KMS-11 (cell line): ENCODE measurements at regions not wholly inside any gene's neighbourhood (a gene's known extent, or its start where the extent isn't known, plus 50 kb on each side); places are given as distances from the start of the nearest gene placed in this dataset.

ENCODE experiments used
- H2AFZ ChIP-seq: fragments of 200-600 bp; sonication (generic); 2 replicates; pipeline ENCODE4 v1.6.1; 2016; ENCODE audit warnings: antibody characterized with exemption, mixed run types, low read depth
- H3K27ac ChIP-seq: fragments of 200-600 bp; sonication (generic); 2 replicates; pipeline ENCODE4 v1.6.1; 2016; ENCODE audit warnings: mild to moderate bottlenecking, mixed run types
- H3K27me3 ChIP-seq: fragments of 200-600 bp; sonication (generic); 2 replicates; pipeline ENCODE4 v1.6.1; 2017; ENCODE audit warnings: mild to moderate bottlenecking, low read depth, mixed run types, moderate library complexity; ENCODE audit not compliant: insufficient read depth
- H3K36me3 ChIP-seq: fragments of 200-600 bp; sonication (generic); 2 replicates; pipeline ENCODE4 v1.6.1; 2017; ENCODE audit warnings: mild to moderate bottlenecking, mixed run types; ENCODE audit not compliant: insufficient read depth
- H3K4me1 ChIP-seq: fragments of 200-600 bp; sonication (generic); 2 replicates; pipeline ENCODE4 v1.6.1; 2016; ENCODE audit warnings: mild to moderate bottlenecking, low read depth, mixed run types; ENCODE audit not compliant: poor library complexity, severe bottlenecking
- H3K4me2 ChIP-seq: fragments of 200-600 bp; sonication (generic); 2 replicates; pipeline ENCODE4 v1.7.0; 2016; ENCODE audit warnings: mild to moderate bottlenecking, mixed run types
- H3K4me3 ChIP-seq: fragments of 200-600 bp; sonication (generic); IDR thresholded peaks from 2 replicates; pipeline ENCODE4 v1.6.1; 2017; ENCODE audit warnings: low read depth, low read length, mixed read lengths; ENCODE audit not compliant: insufficient read depth
- H3K79me2 ChIP-seq: fragments of 200-600 bp; sonication (generic); 2 replicates; pipeline ENCODE4 v1.6.1; 2016; ENCODE audit warnings: low read depth, mixed run types; ENCODE audit not compliant: insufficient read depth
- H3K9ac ChIP-seq: fragments of 200-600 bp; sonication (generic); 2 replicates; pipeline ENCODE4 v1.6.1; 2016; ENCODE audit warnings: mild to moderate bottlenecking, mixed run types
- H4K20me1 ChIP-seq: fragments of 200-600 bp; sonication (generic); 2 replicates; pipeline ENCODE4 v1.6.1; 2016; ENCODE audit warnings: mild to moderate bottlenecking, mixed run types; ENCODE audit not compliant: insufficient read depth
- TF ChIP-seq, protein P1 (sequence below): fragments of 200-600 bp; sonication (generic); conservative IDR thresholded peaks from 2 replicates; pipeline ENCODE4 v1.6.1; 2017; ENCODE audit warnings: low read depth, mild to moderate bottlenecking, antibody characterized with exemption, low read length, moderate library complexity, mixed read lengths

DNA sequence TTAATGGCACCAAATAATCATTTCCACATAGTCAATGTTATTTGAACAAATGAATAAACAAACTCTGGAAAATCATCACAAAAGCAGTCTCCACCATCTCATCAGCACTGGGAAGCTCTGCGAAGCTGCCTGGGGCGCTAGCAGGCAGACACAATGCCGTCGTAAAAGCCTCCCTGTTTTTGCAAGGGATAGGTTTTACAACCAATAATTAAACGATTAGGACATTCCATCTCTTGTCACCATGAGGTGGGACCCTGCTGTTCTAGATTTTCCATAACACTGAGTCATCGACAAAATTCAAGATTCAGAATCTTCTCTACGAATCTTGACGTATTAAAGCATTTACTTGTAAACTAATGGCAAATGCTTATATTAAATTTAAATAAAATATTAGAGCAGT, 172.8 kb upstream of the AKR1E2 start:
- Histone ChIP-seq H2AFZ (no peak overlapping the region), H3K4me1 (no peaks in the 10 kb centered on the region), H3K27ac (no peak overlapping the region), H3K9ac (no peak overlapping the region), H3K36me3 (no peaks in the 10 kb centered on the region), H4K20me1 (no peaks in the 10 kb centered on the region), H3K4me2 (no peak overlapping the region), H3K79me2 (no peaks in the 10 kb centered on the region), H3K27me3 (no peaks in the 10 kb centered on the region), H3K4me3 (no peak overlapping the region)
- TF ChIP-seq, protein P1, sequence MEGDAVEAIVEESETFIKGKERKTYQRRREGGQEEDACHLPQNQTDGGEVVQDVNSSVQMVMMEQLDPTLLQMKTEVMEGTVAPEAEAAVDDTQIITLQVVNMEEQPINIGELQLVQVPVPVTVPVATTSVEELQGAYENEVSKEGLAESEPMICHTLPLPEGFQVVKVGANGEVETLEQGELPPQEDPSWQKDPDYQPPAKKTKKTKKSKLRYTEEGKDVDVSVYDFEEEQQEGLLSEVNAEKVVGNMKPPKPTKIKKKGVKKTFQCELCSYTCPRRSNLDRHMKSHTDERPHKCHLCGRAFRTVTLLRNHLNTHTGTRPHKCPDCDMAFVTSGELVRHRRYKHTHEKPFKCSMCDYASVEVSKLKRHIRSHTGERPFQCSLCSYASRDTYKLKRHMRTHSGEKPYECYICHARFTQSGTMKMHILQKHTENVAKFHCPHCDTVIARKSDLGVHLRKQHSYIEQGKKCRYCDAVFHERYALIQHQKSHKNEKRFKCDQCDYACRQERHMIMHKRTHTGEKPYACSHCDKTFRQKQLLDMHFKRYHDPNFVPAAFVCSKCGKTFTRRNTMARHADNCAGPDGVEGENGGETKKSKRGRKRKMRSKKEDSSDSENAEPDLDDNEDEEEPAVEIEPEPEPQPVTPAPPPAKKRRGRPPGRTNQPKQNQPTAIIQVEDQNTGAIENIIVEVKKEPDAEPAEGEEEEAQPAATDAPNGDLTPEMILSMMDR: no peak

GRCh38 chr10:4652111-4653010, 173.6 kb upstream of the AKR1E2 start:
- Histone ChIP-seq H3K79me2 (no peaks in the 10 kb centered on the region), H3K9ac (no peak overlapping the region), H4K20me1 (no peaks in the 10 kb centered on the region), H3K27me3 (no peaks in the 10 kb centered on the region), H3K4me3 (no peak overlapping the region), H2AFZ (no peak overlapping the region), H3K27ac (no peak overlapping the region), H3K36me3 (no peaks in the 10 kb centered on the region), H3K4me1 (no peaks in the 10 kb centered on the region), H3K4me2 (no peak overlapping the region)
- TF ChIP-seq, protein P1: no peak

DNA sequence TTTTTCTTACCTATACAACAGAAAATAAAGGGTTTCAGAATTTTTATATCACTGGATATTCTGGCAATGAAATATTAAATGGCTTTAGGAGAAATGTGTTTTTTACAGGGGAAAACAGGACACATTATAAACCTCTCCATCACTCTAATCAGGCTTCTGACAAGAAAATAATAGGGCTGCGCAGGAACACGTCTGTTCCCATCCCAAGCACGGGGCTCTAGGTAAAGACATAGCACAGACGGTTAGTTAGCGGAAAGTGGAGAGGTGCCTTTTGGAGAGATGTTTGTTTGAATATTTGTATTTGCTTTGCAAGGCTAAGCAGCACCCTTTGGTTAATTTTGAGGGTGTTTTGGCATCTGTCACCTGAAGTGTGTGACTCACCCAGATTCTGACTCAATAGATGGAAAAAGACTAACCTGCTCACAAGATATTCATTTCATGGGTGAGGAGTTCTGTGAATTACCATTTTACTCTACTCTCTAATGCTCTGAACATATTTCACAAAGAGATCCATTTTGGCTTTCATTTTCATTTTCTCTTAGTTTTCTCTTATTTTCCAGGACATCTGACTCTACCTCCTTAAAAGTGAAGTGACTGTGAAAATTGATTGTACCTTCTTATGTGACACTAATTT, 174.5 kb upstream of the AKR1E2 start:
- Histone ChIP-seq H3K9ac (no peak overlapping the region), H3K4me3 (no peak overlapping the region), H2AFZ (no peak overlapping the region), H4K20me1 (no peaks in the 10 kb centered on the region), H3K27me3 (no peaks in the 10 kb centered on the region), H3K27ac (no peak overlapping the region), H3K4me1 (no peaks in the 10 kb centered on the region), H3K79me2 (no peaks in the 10 kb centered on the region), H3K36me3 (no peaks in the 10 kb centered on the region), H3K4me2 (no peak overlapping the region)
- TF ChIP-seq, protein P1: no peak

DNA sequence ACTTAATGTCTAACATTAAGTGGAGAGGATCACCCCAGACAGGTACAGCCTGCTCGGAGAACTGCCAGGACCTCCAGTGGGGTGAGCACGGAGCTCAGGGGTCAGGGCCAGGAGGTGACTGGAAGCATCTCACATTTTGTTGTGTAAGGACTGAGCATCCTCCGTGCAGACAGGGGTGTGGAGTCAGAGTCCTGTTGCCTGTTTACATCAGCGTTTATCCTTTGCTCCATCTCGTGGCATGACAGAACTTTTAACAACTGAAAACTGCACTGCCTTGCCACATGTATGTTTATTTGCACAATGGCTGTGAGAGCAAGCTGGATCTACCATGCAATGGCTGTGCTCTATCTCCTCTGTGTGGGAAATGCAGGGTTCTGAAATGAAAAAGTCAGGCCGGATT, 175.4 kb upstream of the AKR1E2 start:
- TF ChIP-seq, protein P1: no peak
- Histone ChIP-seq H3K4me2 (no peak overlapping the region), H3K4me3 (no peak overlapping the region), H3K36me3 (no peaks in the 10 kb centered on the region), H4K20me1 (no peaks in the 10 kb centered on the region), H3K4me1 (no peaks in the 10 kb centered on the region), H3K79me2 (no peaks in the 10 kb centered on the region), H3K9ac (no peak overlapping the region), H3K27me3 (no peaks in the 10 kb centered on the region), H2AFZ (no peak overlapping the region), H3K27ac (no peak overlapping the region)
